Renal pelvis (tissue), 1 donor: ENCODE measurements at regions not wholly inside any gene's neighbourhood (a gene's known extent, or its start where the extent isn't known, plus 50 kb on each side); places are given as distances from the start of the nearest gene placed in this dataset.

Experiments used
- DNase-seq: peaks from one replicate; pipeline ENCODE4 v3.0.0-alpha.2; 2013

- no peak for DNase-seq
Observed at GRCh38 chr13:108437496-108437895, 168.0 kb downstream of the TNFSF13B start.

GRCh38 chr13:108439556-108439955, 170.0 kb downstream of the TNFSF13B start:
- no peak for DNase-seq

GRCh38 chr13:108444448-108444847, 174.9 kb downstream of the TNFSF13B start:
- no peak for DNase-seq

- no peak for DNase-seq
Observed at GRCh38 chr13:108448891-108449290, 179.4 kb downstream of the TNFSF13B start.

DNA sequence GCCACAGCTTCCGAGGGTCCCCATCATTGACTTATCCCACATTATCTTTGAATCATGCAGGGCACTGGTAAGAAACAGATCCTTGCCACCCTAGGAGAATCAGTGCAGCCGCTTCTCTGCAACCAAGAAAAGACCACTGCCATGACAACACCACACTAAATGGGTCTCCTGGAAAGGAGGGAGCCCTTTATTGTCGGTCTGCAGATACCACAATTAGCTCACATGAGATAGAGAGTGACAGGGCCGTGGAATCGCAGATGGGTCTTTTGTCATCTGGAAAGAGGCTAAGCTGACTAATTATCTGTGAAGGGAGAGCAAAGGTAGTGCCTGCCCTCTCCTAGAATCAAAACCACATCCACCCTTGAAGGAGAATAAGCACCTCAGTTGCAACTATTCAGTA, 178.3 kb upstream of the MYO16 start:
- no peak for DNase-seq

DNA sequence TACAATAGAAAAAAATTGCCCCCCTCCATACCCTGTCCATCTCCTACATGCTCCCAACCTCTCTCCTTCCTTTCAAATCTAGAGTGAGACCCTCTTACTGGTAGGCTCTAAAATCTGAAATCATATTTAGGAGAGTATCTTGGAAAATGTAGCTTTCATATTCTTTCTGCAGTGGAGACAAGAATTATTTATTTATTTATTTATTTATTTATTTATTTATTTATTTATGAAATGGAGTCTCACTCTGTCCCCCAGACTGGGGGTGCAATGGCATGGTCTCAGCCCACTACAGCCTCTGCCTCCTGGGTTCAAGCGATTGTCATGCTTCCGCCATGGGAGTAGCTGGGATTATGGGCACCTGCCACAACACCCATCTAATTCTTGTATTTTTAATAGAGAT, 174.1 kb upstream of the MYO16 start:
- no peak for DNase-seq

DNA sequence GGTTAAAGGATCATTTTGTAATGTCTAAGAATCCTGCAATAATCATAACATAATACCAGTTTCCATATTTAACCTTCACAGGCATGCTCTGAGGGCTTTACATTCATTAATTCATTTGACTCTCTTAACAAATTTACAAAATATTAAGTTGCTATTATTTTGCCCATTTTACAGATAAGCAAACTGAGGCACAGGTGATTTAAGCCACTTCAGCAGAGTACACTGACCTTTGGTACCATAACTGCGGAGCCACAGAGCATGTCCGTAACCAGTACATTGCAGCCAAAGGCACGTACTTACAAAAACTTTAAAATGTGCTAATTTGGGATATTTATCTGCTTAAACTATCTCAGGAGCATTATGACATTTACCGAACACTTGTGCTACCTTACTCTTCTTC, 169.4 kb upstream of the MYO16 start:
- no peak for DNase-seq

DNA sequence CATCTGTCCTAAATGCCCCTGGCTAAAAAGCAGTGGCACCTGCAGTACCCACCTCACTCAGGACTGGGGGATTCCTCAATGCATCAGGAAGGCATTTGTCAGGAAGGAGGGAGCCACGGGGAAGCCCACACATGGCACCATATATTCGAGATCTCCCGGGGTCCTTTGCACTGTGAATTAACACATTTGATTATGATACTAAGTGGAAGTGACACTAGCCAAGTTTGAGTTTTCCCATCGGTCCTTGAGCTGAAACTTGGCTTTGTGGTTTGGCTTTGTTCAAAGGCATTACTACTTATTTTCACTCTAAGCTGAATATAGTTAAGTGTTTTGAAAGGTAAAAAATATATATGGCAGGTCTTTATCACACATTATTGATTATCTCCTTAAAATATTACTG, 168.7 kb upstream of the MYO16 start:
- DNase-seq, result no peak

DNA sequence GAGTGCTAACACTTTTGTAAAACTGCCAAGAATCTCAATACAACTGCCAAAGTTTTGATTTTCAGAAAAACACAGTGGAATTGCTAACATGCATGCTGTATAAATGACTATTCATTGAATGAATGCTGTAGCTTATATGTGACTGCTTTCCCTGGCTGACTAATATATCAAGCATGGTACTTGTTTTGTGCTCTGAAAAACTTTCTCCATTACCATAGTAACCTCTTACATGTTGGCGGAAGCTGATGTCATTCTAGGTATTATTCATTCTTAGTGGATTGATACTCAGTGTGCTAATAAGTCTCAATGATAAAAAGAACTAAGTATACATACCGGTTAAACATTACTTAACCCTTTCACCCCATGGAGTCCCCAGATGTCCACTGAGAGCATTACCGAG, 166.1 kb upstream of the MYO16 start:
- DNase-seq, result no peak

- no peak for DNase-seq
Observed at GRCh38 chr13:108470921-108471320, 158.5 kb upstream of the MYO16 start.

DNA sequence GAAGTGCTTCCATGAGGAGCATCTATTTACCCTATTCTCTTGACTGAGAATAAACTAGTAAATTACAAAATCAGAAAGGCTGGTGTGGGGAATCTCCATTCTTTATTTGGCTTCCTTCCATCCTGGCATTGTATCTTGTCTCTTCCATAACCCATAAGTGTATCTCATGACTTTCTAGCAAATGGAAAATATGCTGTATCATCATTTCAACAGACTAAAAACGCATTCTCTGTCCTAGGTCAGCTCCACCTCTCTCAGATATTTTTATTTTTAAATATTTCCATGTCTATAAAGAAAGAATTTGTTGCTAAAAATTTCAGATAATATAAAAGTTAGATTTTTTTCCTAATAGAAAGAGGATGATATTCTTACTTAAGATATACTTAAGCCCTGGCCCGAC, 154.2 kb upstream of the MYO16 start:
- no peak for DNase-seq

GRCh38 chr13:108477376-108477775, 152.0 kb upstream of the MYO16 start:
- no peak for DNase-seq

GRCh38 chr13:108478179-108478578, 151.2 kb upstream of the MYO16 start:
- no peak for DNase-seq

GRCh38 chr13:108483981-108484380, 145.4 kb upstream of the MYO16 start:
- no peak for DNase-seq

DNA sequence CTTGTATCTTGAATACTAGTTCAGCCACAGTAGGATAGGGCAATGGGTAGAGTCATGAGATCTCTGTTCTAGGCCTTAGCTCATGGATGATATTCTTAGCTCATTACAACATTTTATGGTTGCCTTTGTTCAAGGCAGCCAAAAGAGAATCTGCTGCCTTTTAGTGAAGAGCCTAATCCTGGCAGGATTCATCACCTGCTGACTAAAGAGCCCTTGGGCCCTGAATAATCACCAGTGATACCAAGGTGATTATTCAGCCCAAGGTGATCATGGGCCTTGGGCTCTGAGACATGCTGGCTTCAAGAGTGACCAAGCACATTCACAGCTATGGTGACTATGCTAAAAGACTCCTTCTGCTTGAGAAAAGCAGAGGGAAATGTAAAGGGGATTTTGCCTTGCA, 143.3 kb upstream of the MYO16 start:
- DNase-seq, result no peak

DNA sequence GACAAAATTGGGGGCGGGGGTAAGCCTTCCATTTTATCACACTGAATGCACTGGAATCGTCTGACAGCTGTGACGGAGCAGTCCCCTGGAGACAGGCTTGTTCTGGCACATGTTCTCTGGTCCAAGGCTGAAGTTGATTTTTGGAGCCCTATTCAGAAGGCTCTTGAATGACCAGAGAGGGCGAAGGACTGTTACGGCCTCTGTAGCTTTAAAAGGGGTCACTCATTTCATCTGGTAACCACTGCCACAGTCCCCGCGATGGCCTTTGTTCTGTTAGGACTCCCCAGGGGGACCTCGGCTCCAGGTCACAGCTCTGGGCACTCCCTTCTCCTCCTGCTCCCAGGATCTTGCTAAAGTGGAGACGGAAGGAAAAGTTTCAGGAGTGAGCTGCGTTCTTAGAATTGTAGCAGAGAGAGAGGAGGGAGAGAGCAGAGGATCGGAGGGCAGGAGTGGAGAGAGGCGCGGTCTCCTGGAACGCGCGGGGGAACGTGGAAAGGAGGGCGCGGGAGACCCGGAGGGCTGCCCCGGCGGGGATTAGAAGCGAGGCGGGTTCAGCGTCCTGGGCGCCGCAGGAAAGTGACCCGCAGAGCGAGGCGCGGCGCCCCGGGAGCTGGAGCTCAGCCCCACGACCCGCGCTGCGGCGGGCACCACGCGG, 134.3 kb upstream of the MYO16 start:
- no peak for DNase-seq

DNA sequence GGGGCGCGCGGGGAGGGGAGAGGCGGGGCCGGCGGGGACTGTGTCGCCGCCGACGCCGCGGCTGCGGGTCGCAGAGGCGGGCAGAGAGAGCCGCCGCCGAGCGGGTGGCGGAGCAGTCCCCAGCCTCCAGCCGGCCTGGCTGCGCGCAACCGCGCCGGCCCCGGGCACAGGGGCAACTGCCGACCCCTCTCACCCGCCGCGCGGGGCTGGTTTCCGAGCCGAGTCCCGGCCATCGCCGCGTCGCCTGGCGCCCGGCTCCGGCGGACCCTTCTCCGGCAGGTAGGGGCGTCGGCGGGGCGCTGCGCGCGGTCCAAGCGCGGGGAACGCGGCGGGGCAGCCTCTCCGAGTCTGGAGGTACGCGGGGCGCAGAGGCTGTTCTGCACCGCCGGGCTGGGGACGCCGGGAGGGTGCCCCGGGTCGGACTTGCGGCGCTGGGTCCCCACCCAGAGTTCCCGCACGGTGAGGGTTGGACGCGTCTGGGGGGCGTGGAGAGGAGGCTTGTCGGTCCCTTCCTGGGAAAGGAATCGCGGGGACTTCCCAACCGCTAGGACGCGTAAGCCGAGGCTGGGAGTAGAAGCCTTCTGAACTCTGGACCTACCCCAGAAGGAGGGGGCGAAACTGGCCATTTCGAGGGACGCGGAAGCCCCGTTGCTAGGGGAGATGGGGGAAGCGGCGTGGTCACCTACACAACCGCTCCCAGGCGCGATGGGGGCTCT, 133.6 kb upstream of the MYO16 start:
- DNase-seq, result no peak

DNA sequence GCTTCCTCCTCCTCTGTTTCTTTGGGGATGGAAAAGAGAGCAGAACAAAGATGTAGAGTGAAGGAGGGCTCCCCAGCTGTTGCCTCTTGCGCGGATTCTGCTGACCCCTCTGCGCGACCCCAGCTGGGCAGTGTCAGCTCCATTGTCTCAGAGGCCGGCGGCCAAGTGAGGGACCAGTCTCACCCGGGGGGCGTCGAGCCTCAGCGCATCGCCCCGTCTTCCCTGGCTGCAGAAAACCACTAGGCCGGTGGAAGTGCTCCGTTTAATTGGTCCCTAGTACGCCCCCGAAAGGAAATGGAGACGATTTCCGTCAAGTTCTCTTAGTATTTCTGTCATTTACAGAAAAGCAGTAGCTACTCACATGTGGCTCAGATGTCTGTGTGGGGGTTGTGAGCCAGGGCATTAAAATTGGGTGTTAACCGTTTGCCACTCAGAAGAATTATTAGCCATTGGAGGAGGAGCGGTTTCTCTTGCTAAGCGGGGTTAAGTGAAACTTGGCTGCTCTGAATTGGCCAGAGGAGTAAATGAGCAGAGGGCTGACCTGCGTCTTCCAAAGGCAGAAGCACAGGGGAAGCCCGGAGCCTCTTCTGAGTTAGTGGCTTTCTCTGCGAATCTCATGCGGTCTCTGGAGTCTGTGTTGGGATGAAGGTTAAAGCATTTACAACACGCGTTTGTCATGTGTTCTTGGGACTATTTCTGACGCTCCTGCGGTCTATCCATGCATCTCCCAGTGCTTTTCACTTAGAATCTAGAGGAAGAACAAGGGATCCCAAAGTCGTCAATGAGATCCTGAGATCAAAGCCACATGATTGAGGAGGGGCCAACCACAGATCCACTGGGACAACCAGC, 132.8 kb upstream of the MYO16 start:
- DNase-seq, result no peak

- no peak for DNase-seq
Observed at GRCh38 chr13:108500711-108501110, 128.7 kb upstream of the MYO16 start.

DNA sequence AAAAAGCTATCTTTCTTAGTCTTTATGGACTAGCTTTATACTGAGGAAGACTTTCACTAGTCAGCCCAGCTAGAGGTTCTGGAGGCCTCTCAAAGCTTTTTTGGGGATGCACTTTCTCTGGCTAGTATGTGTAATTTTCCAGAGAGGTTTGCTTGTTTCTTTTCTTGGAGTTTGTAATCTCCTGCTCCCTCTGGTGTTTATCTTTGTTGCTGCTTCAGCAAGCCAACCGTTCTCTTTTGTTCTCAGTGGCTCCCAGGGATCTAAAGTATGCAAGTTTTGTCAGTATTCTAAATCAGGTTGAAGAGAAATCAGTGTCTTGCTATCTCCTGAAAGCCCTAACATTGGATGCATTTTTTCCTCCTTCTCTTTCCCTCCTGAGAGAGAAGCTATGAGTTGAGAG, 121.1 kb upstream of the MYO16 start:
- DNase-seq, result no peak

DNA sequence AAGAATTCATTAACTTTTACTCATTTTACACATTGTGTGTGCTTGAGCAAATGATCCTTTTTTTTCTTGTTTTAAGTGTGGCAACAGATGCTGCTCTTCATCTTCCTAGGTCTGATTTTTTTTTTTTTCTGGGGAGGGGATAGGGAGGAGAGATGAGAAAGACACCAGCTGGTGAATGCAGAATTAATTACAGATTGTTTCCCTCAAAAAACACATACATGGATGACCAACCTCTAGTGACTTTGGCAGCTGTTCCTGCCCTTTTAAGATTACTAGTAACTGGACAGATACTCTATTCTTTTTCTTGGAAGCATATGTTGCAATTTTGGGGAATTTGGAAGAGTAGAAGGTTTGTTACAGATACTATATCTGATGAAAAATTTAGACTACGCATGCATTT, 103.6 kb upstream of the MYO16 start:
- DNase-seq, result no peak

- DNase-seq, result no peak
Observed at GRCh38 chr13:108526286-108526685, 103.1 kb upstream of the MYO16 start.

DNA sequence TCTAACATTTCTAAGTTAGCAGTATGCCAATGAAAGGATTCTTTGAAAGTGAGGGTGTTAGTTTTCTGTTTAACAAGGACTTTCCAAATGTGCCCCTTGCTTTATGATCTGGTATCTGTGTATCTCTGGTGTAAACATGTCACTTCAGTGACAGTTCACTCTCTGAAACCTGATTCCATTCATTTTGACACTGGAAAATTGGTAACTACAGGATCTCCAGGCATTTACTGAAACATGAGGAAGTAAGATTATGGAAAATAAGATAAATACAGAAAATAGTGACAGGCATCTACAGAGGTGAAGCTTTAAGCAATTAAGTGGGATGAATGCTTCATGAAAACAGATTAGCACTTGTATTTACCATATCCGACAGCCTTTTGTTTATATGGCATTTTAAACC, 101.6 kb upstream of the MYO16 start:
- no peak for DNase-seq
